ENCODE measurements at regions not wholly inside any gene's neighbourhood (a gene's known extent, or its start where the extent isn't known, plus 50 kb on each side); places are given as distances from the start of the nearest gene placed in this dataset.

DNA sequence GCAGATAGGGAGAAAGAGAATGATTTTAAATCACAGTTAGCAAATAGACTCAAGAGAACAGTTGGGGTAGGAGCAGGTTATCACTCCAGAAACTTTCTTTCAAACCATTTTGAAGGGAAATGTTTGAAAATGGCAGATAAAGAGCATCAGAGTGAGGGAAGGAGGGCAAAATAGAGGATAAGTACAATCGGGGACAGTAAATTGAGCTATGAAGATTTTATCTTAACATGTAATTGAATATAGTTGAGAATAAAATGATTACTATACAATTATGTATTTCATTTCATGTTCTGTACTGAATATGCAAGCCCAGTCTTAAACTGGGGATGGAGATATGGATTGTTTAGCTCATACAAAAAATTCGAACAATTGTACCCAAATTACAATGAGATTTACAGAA is 54.0 kb downstream of the MAP10 start:
- TF ChIP-seq TEAD4 (IDR thresholded peaks at IDR 0.05) (no peak), TAF1 (IDR thresholded peaks at IDR 0.05; ENCODE audit: low read depth) (no peak), TCF12 (IDR thresholded peaks at IDR 0.05; ENCODE audit: low read depth) (no peak), ZBTB7A (IDR thresholded peaks at IDR 0.05; ENCODE audit: low read depth) (no peak), RAD21 (IDR thresholded peaks at IDR 0.05; ENCODE audit: low read depth) (no peak), YY1 (IDR thresholded peaks at IDR 0.05; ENCODE audit: low read depth) (no peak), EP300 (IDR thresholded peaks at IDR 0.05; ENCODE audit: borderline replicate concordance) (no peak), EGR1 (IDR thresholded peaks at IDR 0.05) (no peak), FOXM1 (IDR thresholded peaks at IDR 0.05; ENCODE audit: borderline replicate concordance, low read depth) (no peak), CREB1 (IDR thresholded peaks at IDR 0.05; ENCODE audit: low read depth) (no peak), CEBPB (IDR thresholded peaks at IDR 0.05) (no peak), NFIC (IDR thresholded peaks at IDR 0.05) (no peak)
- TF ChIP-seq, protein P1, sequence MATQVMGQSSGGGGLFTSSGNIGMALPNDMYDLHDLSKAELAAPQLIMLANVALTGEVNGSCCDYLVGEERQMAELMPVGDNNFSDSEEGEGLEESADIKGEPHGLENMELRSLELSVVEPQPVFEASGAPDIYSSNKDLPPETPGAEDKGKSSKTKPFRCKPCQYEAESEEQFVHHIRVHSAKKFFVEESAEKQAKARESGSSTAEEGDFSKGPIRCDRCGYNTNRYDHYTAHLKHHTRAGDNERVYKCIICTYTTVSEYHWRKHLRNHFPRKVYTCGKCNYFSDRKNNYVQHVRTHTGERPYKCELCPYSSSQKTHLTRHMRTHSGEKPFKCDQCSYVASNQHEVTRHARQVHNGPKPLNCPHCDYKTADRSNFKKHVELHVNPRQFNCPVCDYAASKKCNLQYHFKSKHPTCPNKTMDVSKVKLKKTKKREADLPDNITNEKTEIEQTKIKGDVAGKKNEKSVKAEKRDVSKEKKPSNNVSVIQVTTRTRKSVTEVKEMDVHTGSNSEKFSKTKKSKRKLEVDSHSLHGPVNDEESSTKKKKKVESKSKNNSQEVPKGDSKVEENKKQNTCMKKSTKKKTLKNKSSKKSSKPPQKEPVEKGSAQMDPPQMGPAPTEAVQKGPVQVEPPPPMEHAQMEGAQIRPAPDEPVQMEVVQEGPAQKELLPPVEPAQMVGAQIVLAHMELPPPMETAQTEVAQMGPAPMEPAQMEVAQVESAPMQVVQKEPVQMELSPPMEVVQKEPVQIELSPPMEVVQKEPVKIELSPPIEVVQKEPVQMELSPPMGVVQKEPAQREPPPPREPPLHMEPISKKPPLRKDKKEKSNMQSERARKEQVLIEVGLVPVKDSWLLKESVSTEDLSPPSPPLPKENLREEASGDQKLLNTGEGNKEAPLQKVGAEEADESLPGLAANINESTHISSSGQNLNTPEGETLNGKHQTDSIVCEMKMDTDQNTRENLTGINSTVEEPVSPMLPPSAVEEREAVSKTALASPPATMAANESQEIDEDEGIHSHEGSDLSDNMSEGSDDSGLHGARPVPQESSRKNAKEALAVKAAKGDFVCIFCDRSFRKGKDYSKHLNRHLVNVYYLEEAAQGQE (IDR thresholded peaks at IDR 0.05; ENCODE audit: low read depth) = no peak
- TF ChIP-seq, protein P2, sequence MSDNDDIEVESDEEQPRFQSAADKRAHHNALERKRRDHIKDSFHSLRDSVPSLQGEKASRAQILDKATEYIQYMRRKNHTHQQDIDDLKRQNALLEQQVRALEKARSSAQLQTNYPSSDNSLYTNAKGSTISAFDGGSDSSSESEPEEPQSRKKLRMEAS (IDR thresholded peaks at IDR 0.05) = no peak
- TF ChIP-seq, protein P3, sequence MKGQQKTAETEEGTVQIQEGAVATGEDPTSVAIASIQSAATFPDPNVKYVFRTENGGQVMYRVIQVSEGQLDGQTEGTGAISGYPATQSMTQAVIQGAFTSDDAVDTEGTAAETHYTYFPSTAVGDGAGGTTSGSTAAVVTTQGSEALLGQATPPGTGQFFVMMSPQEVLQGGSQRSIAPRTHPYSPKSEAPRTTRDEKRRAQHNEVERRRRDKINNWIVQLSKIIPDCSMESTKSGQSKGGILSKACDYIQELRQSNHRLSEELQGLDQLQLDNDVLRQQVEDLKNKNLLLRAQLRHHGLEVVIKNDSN (IDR thresholded peaks at IDR 0.05) = no peak

DNA sequence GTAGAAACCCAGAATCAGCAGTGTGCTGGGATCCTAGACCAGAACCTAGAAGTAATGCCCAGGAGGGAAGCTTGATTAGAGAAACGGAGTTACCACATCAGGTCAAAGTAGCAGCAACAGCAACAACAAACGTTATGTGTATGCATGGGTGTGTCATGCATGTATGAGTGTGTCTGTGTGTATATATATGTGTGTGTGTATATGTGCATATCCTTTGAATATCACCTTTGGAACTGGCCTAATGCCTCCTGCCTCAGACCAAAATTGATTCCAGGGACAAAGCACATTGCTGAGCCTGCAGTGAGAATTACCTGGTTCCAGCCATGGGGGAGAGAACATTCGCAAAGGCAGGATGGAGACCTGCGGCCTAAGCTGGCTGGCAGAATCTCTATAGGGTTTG is 55.9 kb downstream of the MAP10 start:
- TF ChIP-seq, protein P3 (IDR thresholded peaks at IDR 0.05) = no peak
- TF ChIP-seq ZBTB7A (IDR thresholded peaks at IDR 0.05; ENCODE audit: low read depth) (no peak), EGR1 (IDR thresholded peaks at IDR 0.05) (no peak), YY1 (IDR thresholded peaks at IDR 0.05; ENCODE audit: low read depth) (no peak), RAD21 (IDR thresholded peaks at IDR 0.05; ENCODE audit: low read depth) (no peak), TAF1 (IDR thresholded peaks at IDR 0.05; ENCODE audit: low read depth) (no peak), TCF12 (IDR thresholded peaks at IDR 0.05; ENCODE audit: low read depth) (no peak)

DNA sequence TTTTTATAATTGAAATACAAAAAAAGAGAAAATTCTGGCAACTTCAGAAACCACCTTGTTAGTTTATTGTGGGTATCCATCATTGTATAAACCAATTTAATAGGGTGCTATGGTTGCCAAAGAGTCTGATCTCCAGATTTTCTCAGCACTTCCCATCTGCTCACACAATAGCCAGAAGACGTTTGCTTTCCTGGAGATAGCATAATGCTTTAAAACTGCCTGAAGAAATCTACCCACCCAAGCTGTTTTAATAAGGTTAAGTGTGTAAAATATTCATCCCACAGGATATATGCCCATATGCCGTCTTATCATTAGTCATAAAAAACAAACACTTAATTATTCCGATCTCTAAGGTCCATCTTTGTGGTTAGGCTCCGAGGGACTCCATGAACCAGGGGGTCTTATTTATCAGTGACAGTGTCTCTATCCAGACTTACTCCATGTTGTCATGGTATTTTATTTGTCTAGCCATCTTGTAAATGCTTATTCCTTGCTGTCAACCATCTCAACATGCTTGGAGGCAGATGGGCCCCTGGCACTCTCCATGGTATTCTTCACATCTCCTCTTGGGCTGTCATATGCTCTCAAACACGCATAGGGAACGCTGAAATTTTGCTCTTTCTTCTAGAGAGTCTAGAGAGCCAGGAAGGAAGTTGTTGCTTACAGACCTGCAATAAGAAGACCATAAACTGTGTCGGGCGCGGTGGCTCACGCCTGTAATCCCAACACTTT is 58.5 kb downstream of the MAP10 start:
- TF ChIP-seq ZBTB7A (IDR thresholded peaks at IDR 0.05; ENCODE audit: low read depth) (no peak), TCF12 (IDR thresholded peaks at IDR 0.05; ENCODE audit: low read depth) (no peak), CREB1 (IDR thresholded peaks at IDR 0.05; ENCODE audit: low read depth) (no peak)

DNA sequence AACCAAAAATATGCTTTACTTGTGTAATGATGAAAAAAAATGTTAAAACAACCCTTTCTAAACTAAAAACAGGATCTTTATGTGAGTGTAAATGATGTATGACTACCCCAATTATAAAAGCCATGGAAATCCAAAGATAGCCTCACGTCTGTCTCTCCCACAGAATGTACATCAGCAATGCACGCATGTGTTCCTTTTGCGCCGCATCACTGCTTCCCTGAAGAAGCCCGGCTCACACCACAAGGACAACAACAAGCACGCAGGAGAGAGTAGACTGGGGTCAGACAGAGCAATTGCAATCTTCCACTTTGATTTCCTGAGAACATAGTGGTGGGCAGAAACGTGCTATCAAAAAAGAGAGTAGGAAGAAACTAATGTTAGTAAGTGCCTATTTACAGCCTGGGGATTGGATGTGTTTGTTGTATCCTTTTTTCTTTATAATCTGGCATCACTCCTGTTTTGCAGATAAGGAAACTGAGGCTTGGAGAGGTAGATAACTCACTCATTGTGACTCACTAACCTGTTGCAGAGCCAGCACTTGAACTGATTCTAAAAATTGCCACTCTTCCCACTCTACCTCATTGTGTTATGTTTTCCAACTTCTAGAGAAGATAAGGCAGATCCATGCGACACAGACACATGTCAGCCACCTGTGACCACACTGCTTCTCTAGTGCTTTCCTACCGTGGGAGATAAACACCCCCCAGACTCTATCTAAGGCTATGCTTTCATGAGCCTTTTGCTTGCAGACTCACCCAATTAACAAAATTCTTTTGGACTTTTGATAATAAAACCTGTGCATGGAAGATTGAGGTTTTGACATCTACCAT is 60.1 kb downstream of the MAP10 start:
- TF ChIP-seq EP300 (IDR thresholded peaks at IDR 0.05; ENCODE audit: borderline replicate concordance) (no peak), RAD21 (IDR thresholded peaks at IDR 0.05; ENCODE audit: low read depth) (no peak), TCF12 (IDR thresholded peaks at IDR 0.05; ENCODE audit: low read depth) (no peak), TEAD4 (IDR thresholded peaks at IDR 0.05) (no peak), TAF1 (IDR thresholded peaks at IDR 0.05; ENCODE audit: low read depth) (no peak), EGR1 (IDR thresholded peaks at IDR 0.05) (no peak), CEBPB (IDR thresholded peaks at IDR 0.05) (no peak), FOXM1 (IDR thresholded peaks at IDR 0.05; ENCODE audit: borderline replicate concordance, low read depth) (no peak), YY1 (IDR thresholded peaks at IDR 0.05; ENCODE audit: low read depth) (no peak), NFIC (IDR thresholded peaks at IDR 0.05) (no peak), ZBTB7A (IDR thresholded peaks at IDR 0.05; ENCODE audit: low read depth) (no peak), CREB1 (IDR thresholded peaks at IDR 0.05; ENCODE audit: low read depth) (no peak)
- TF ChIP-seq, protein P3 (IDR thresholded peaks at IDR 0.05) = no peak
- TF ChIP-seq, protein P1 (IDR thresholded peaks at IDR 0.05; ENCODE audit: low read depth) = no peak
- TF ChIP-seq, protein P2 (IDR thresholded peaks at IDR 0.05) = no peak
